ENCODE measurements at regions not wholly inside any gene's neighbourhood (a gene's known extent, or its start where the extent isn't known, plus 50 kb on each side); places are given as distances from the start of the nearest gene placed in this dataset.

DNA sequence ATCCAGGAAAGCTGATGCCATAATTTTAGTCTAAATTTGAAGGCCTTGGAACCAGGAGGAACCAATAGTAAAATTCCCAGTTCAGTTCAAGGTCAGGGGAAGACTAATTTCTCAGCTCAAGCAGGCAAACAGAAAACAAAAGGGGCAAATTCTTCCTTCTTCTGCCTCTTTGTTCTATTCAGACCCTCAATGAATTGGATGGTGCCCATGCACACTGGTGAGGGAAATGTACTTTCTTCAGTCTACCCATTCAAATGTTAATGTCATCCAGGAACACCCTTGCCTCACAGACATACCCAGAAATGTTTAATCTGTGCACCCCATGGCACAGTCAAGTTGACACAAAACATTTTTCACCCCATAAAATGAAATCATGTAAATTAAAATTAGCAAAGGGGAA, 1851.2 kb upstream of the ADGRL3 start:
- DNase-seq (ENCODE audit: low spot score), result no peak
- TF ChIP-seq EZH2phosphoT487 (IDR thresholded peaks at IDR 0.05; ENCODE audit: low read depth, severe bottlenecking, unreplicated experiment) (no peak), CTCF (IDR thresholded peaks at IDR 0.05; ENCODE audit: poor library complexity) (no peak), EZH2 (IDR thresholded peaks at IDR 0.05; ENCODE audit: borderline replicate concordance) (no peak)
- Histone ChIP-seq H3K9me3 (ENCODE audit: low read depth) (no peaks in the 10 kb centered on the region), H3K9me2 (replicated peaks; ENCODE audit: insufficient read depth) (no peaks in the 10 kb centered on the region), H3K27me3 (no peaks in the 10 kb centered on the region), H3K79me2 (no peaks in the 10 kb centered on the region), H4K20me1 (ENCODE audit: insufficient read depth, poor library complexity, severe bottlenecking) (no peaks in the 10 kb centered on the region), H3K27ac (no peak overlapping the region), H2AFZ (no peak overlapping the region), H3K4me3 (no peak overlapping the region), H3K4me2 (no peak overlapping the region), H3K36me3 (replicated peaks; ENCODE audit: insufficient read depth, low read depth) (no peaks in the 10 kb centered on the region), H3K4me1 (ENCODE audit: insufficient read depth) (no peaks in the 10 kb centered on the region)

GRCh38 chr4:59369229-59369628, 1830.9 kb upstream of the ADGRL3 start:
- TF ChIP-seq EZH2 (IDR thresholded peaks at IDR 0.05; ENCODE audit: borderline replicate concordance) (no peak), EZH2phosphoT487 (IDR thresholded peaks at IDR 0.05; ENCODE audit: low read depth, severe bottlenecking, unreplicated experiment) (no peak), CTCF (IDR thresholded peaks at IDR 0.05; ENCODE audit: poor library complexity) (no peak)
- H3K9me3 ChIP-seq (ENCODE audit: low read depth), result no peaks in the 10 kb centered on the region
- no peak overlapping the region for H2AFZ ChIP-seq
- H3K79me2 ChIP-seq, result no peaks in the 10 kb centered on the region
- H3K4me3 ChIP-seq, result no peak overlapping the region
- H4K20me1 ChIP-seq (ENCODE audit: insufficient read depth, poor library complexity, severe bottlenecking), result no peaks in the 10 kb centered on the region
- no peaks in the 10 kb centered on the region for H3K27me3 ChIP-seq
- H3K4me1 ChIP-seq (ENCODE audit: insufficient read depth), result no peaks in the 10 kb centered on the region
- H3K4me2 ChIP-seq, result no peak overlapping the region
- DNase-seq (ENCODE audit: low spot score), result no peak
- H3K9me2 ChIP-seq (replicated peaks; ENCODE audit: insufficient read depth), result no peaks in the 10 kb centered on the region
- no peak overlapping the region for H3K27ac ChIP-seq
- H3K36me3 ChIP-seq (replicated peaks; ENCODE audit: insufficient read depth, low read depth), result no peaks in the 10 kb centered on the region

DNA sequence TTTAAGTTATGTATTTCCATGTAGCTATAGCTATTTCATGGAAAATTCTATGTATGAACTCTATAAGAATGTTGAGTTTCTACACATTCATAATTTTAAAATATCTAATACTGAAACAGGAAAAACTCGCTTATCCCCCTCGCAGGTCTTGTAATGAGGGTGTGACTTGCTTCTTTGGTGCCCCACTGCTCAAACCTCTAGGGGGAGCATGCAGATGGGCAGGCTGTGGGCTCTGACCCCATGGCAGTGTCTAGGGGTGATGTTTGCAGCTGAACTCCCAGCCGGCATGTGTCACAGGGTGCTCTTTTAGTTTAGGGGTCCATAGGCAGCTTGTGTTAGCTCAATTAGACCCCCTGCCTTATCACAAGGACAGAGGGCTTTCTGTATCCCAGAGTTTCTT, 1825.7 kb upstream of the ADGRL3 start:
- Histone ChIP-seq H3K4me2 (no peak overlapping the region), H3K4me3 (no peak overlapping the region), H2AFZ (no peak overlapping the region), H3K9me2 (replicated peaks; ENCODE audit: insufficient read depth) (no peaks in the 10 kb centered on the region), H3K27ac (no peak overlapping the region), H3K9me3 (ENCODE audit: low read depth) (no peaks in the 10 kb centered on the region), H3K4me1 (ENCODE audit: insufficient read depth) (no peaks in the 10 kb centered on the region), H3K36me3 (replicated peaks; ENCODE audit: insufficient read depth, low read depth) (no peaks in the 10 kb centered on the region), H4K20me1 (ENCODE audit: insufficient read depth, poor library complexity, severe bottlenecking) (no peaks in the 10 kb centered on the region), H3K27me3 (no peaks in the 10 kb centered on the region), H3K79me2 (no peaks in the 10 kb centered on the region)
- TF ChIP-seq EZH2 (IDR thresholded peaks at IDR 0.05; ENCODE audit: borderline replicate concordance) (no peak), CTCF (IDR thresholded peaks at IDR 0.05; ENCODE audit: poor library complexity) (no peak), EZH2phosphoT487 (IDR thresholded peaks at IDR 0.05; ENCODE audit: low read depth, severe bottlenecking, unreplicated experiment) (no peak)
- DNase-seq (ENCODE audit: low spot score), result no peak
- WGBS (ENCODE audit: low lambda C conversion rate, missing lambda C conversion rate), result 70% methylated on average over 3 of the region's 3 CpGs

GRCh38 chr4:59380841-59381366, 1819.2 kb upstream of the ADGRL3 start:
- H3K79me2 ChIP-seq, result no peaks in the 10 kb centered on the region
- H3K4me3 ChIP-seq, result no peak overlapping the region
- 59% methylated on average over 2 of the region's 2 CpGs for WGBS (ENCODE audit: low lambda C conversion rate, missing lambda C conversion rate)
- no peak for DNase-seq (ENCODE audit: low spot score)
- H3K9me3 ChIP-seq (ENCODE audit: low read depth), result no peaks in the 10 kb centered on the region
- H4K20me1 ChIP-seq (ENCODE audit: insufficient read depth, poor library complexity, severe bottlenecking), result no peaks in the 10 kb centered on the region
- H3K4me2 ChIP-seq, result no peak overlapping the region
- no peaks in the 10 kb centered on the region for H3K36me3 ChIP-seq (replicated peaks; ENCODE audit: insufficient read depth, low read depth)
- H3K27me3 ChIP-seq, result no peaks in the 10 kb centered on the region
- H2AFZ ChIP-seq, result no peak overlapping the region
- no peak for TF ChIP-seq EZH2phosphoT487 (IDR thresholded peaks at IDR 0.05; ENCODE audit: low read depth, severe bottlenecking, unreplicated experiment)
- TF ChIP-seq CTCF (IDR thresholded peaks at IDR 0.05; ENCODE audit: poor library complexity), result no peak
- no peak overlapping the region for H3K27ac ChIP-seq
- no peaks in the 10 kb centered on the region for H3K9me2 ChIP-seq (replicated peaks; ENCODE audit: insufficient read depth)
- H3K4me1 ChIP-seq (ENCODE audit: insufficient read depth), result no peaks in the 10 kb centered on the region

Data from hepatocyte (in vitro differentiated cells).